ENCODE measurements at regions not wholly inside any gene's neighbourhood (a gene's known extent, or its start where the extent isn't known, plus 50 kb on each side); places are given as distances from the start of the nearest gene placed in this dataset.

DNA sequence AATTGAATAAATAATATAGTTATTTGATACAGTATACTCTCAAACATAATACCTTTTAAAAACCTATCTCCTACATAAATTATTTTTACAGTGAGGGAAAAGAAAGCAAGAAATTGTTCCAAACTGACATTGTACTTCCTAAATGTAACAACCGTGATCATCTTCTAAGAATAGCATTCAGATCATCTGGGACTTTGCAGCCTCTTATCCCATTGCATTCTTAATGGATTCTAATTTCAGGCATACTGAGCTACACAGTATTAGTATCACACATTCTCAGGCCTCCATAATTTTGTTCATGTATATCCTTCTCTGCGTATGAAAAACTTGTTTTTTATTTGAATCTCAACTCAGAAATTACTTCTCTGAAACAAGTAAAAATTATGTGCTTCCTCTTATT, 1134.7 kb upstream of the CDH2 start:
- no peak overlapping the region for H3K18ac ChIP-seq (ENCODE audit: extremely low read depth, low read length)
- no peak overlapping the region for H2BK5ac ChIP-seq (ENCODE audit: low read depth, low read length)
- H4K20me1 ChIP-seq (replicated peaks in 1 of 2; ENCODE audit: control insufficient read depth in 1 of 2, insufficient read depth in 2 of 2, low read length in 2 of 2): no peaks in the 10 kb centered on the region
- H3K79me1 ChIP-seq (ENCODE audit: low read depth, low read length): no peaks in the 10 kb centered on the region
- no peak overlapping the region for H3K4me2 ChIP-seq (ENCODE audit: insufficient read depth in 1 of 2, low read depth in 2 of 2, low read length in 2 of 2)
- no peak overlapping the region for H4K91ac ChIP-seq (replicated peaks; ENCODE audit: insufficient read length, low read length)
- CTCF ChIA-PET (ENCODE audit: partially characterized antibody): no interaction called here
- no peak overlapping the region for H3K4me3 ChIP-seq (ENCODE audit: extremely low read depth in 1 of 4, insufficient read depth in 2 of 4, low read depth in 3 of 4, low read length in 4 of 4)
- FAIRE-seq (no peak), DNase-seq (ENCODE audit: low read depth in 1 of 2, low spot score in 2 of 2) (no peak)
- WGBS, 2 experiments (ENCODE audit: extremely low coverage in 1 of 2, insufficient coverage in 1 of 2, insufficient read length in 1 of 2, insufficient replicate concordance in 2 of 2, low coverage in 1 of 2, low lambda C conversion rate in 2 of 2, missing lambda C conversion rate in 1 of 2): 100% methylated on average over 2 of the region's 2 CpGs; no CpG with 5 or more reads in 1 of the 2 experiments
- no peak overlapping the region for H2AFZ ChIP-seq (ENCODE audit: low read length)
- H3K9me3 ChIP-seq (ENCODE audit: insufficient read depth in 2 of 2, low read depth in 1 of 2, low read length in 1 of 2): no peaks in the 10 kb centered on the region
- no peak overlapping the region for H4K8ac ChIP-seq (ENCODE audit: extremely low read depth, insufficient read depth, low read length)
- H2BK20ac ChIP-seq (ENCODE audit: low read length): no peak overlapping the region
- H3K27ac ChIP-seq (ENCODE audit: low read depth, low read length): no peak overlapping the region
- no peak overlapping the region for H3K14ac ChIP-seq (ENCODE audit: insufficient read length)
- no peaks in the 10 kb centered on the region for H3K79me2 ChIP-seq (ENCODE audit: control insufficient read depth in 1 of 2, insufficient read depth in 2 of 2, low read length in 2 of 2)
- no peak overlapping the region for H2AK5ac ChIP-seq (ENCODE audit: low read depth, low read length)
- H2BK12ac ChIP-seq (ENCODE audit: low read depth, low read length): no peak overlapping the region
- H3K23me2 ChIP-seq (ENCODE audit: low read depth, low read length): no peaks in the 10 kb centered on the region
- no peak overlapping the region for H3K4ac ChIP-seq (replicated peaks; ENCODE audit: insufficient read length, low read depth, low read length)
- no peaks in the 10 kb centered on the region for H3K27me3 ChIP-seq (replicated peaks in 1 of 4; ENCODE audit: control insufficient read depth in 3 of 4, extremely low read depth in 1 of 4, insufficient read depth in 3 of 4, low read length in 3 of 4)
- no peak overlapping the region for H3K9ac ChIP-seq (replicated peaks in 1 of 4; ENCODE audit: extremely low read depth in 1 of 4, low read depth in 3 of 4, low read length in 3 of 4)
- no peaks in the 10 kb centered on the region for H3K4me1 ChIP-seq (replicated peaks in 1 of 4; ENCODE audit: control insufficient read depth in 3 of 4, insufficient read depth in 4 of 4, low read length in 3 of 4)
- H2BK120ac ChIP-seq (replicated peaks; ENCODE audit: low read depth, low read length): no peak overlapping the region
- POLR2A ChIA-PET (ENCODE audit: partially characterized antibody): no interaction called here
- H3K36me3 ChIP-seq (ENCODE audit: control insufficient read depth in 2 of 4, insufficient read depth in 4 of 4, low read length in 3 of 4): no peaks in the 10 kb centered on the region
- H2BK15ac ChIP-seq (ENCODE audit: low read length): no peak overlapping the region
- H4K5ac ChIP-seq (ENCODE audit: insufficient read length, low read depth, low read length): no peak overlapping the region
- no peak overlapping the region for H3K23ac ChIP-seq (ENCODE audit: insufficient read length)
- no peak overlapping the region for H3K56ac ChIP-seq (replicated peaks; ENCODE audit: insufficient read length, low read depth, low read length)
- TF ChIP-seq CHD1 (IDR thresholded peaks at IDR 0.05; ENCODE audit: low read depth, low read length): no peak
- no peak for TF ChIP-seq CBX5 (IDR thresholded peaks at IDR 0.05; ENCODE audit: low read depth, low read length)
- TF ChIP-seq RXRA (IDR thresholded peaks at IDR 0.05; ENCODE audit: insufficient read depth, low read depth, low read length): no peak
- TF ChIP-seq SIX5 (IDR thresholded peaks at IDR 0.05; ENCODE audit: low read depth, low read length): no peak
- TF ChIP-seq KDM4A (IDR thresholded peaks at IDR 0.05; ENCODE audit: low read depth, low read length, severe bottlenecking): no peak
- no peak for TF ChIP-seq TAF1 (IDR thresholded peaks at IDR 0.05; ENCODE audit: low read depth, low read length)
- TF ChIP-seq YY1 (IDR thresholded peaks at IDR 0.05; ENCODE audit: low read depth, low read length): no peak
- no peak for TF ChIP-seq BCL11A (IDR thresholded peaks at IDR 0.05; ENCODE audit: low read depth in 2 of 2, low read length in 2 of 2)
